Ammon's horn (tissue), 1 donor: ENCODE measurements at regions not wholly inside any gene's neighbourhood (a gene's known extent, or its start where the extent isn't known, plus 50 kb on each side); places are given as distances from the start of the nearest gene placed in this dataset.
"Not testable (repeated sequence)": the region's sequence is repeated elsewhere in the genome, so short reads cannot be mapped to it uniquely, and the experiment has no call there.

Experiments
- DNase-seq: peaks from one replicate; pipeline ENCODE4 v3.0.0-alpha.2; 2016; ENCODE audit warnings: low spot score

DNA sequence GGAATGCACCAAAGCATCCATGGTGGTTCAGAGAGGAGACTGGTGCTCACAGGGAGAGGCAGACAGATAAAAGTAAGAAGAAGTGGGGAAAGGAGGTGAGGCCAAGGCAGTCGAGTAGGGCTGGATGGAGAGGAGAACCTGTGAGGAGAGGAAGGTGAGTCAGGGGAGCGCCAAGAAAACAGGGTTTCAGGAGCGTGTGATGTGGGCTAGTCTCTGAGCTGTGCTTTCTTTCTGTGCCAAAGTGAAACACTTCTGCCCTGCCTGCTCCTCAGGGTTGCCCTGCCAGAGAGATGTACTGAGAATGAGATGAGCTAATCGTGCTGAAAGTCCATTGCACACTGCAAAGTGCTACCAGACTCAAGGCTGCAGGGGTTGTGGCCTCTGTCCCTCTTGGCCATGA, 310.7 kb upstream of the CCL2 start:
- no peak for DNase-seq

DNA sequence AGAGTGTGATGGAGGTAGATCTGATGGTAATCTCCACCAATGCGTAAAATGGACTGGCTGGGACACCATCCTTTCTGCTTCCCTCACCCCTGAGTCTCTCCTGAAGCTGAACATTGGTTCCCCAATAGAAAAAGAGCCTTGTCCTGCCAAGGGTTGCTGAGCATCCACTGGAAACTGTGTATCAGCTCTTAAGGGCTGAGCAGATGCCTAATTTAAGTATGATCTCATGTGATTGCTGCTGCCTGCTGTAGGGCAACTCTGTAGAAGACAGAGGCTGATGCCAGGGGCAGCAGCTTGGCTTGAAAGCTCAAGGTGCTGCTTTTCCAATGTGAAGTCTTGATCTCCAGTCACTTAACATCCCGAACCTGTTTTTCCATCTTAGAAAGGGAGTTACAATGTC, 310.3 kb upstream of the CCL2 start:
- DNase-seq: no peak

DNA sequence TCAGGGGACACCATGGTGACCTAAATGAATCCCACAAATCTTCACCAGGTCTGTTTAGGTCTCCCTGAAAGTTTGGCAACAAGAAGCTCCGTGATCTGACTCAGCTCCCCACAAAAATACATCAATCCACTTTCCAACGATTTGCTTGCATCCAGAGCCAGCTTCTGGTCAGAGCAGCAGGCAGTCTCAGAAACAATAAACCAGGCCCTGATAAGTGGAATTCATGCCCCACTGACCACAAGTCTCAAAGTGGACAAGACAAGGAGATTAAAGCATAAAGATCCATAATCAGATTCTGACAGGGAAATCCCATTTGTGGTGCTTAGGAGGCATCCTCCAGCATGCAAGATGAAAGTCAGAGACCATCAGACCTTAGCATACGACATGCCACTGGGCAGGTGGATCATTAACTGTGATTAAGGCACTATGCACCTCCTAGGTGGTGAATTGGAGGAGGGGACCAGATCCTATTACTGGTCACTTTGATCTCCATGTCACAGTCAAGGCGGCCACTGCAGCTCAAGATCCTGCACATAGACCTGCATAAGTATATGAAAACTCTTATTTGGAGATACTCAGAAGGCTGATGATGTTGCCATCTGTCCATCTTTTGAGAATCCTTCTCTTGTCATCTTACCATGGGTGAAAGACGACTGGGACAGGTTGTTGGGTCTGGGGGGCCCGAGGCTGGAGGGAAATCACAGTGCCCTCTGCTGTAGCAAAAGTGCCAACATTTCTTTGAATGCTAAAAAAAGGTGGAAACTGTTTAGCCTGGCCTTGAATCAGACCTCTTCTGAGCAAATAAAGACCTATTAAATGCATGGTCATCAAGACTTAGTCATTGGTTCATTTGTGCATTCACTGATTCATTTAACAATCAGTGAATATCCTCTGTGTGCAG, 309.2 kb upstream of the CCL2 start:
- no peak for DNase-seq

DNA sequence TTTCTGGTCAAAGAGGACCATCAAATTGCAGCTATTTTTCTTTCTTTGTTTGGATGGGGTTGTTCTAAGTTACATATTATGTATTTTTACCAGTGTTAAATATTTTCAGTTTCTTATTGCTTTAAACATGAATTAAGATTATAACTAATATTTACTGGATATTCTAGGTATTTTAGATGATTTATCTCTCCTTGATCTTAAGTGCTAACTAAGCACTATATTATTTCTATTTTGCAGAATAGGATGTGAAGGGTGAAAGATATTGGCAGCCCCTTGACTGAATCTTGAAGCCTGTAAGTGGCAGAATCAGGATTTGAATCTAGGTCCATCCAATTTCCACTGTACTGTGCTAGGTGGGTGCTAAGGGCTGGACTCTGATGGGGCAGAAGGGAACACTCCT, 307.3 kb upstream of the CCL2 start:
- DNase-seq: no peak

DNA sequence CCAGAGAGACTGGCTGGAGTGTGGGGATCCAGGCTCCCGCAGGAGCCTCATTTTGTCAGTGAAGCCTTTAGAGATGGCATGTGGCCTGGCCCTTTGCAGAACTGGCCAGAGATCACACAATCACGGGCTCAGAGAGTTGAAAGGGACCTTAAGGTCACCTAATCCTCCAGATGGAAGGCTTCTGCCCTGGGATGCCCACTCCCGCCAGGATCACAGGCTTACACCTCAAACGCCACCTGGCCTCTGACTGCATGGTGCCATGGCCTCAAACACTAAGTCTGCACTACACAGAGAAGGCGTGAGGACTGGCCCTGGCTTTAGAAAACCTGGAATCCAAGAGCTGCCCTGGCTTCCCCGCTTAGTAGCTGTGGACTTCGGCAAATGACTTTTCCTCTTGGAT, 306.8 kb upstream of the CCL2 start:
- no peak for DNase-seq

DNA sequence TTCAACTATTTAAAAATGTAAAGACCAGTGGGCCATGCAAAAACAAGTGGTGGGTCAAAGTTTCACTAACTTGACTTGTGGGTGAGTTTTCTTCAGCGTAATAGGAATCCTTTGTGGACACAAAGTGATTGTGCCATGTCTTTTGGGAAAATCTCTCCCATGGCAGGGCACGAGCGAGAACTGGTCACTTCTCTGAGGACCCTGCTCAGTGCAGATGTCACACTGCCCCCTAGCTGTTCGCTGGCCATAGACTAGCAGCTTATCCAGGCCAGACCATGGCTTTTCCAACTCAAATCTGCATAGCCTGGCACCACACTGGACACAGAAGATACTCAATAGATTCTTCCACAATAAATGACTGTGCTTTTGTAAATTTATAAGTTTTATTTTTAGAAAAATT, 306.0 kb upstream of the CCL2 start:
- no peak for DNase-seq

DNA sequence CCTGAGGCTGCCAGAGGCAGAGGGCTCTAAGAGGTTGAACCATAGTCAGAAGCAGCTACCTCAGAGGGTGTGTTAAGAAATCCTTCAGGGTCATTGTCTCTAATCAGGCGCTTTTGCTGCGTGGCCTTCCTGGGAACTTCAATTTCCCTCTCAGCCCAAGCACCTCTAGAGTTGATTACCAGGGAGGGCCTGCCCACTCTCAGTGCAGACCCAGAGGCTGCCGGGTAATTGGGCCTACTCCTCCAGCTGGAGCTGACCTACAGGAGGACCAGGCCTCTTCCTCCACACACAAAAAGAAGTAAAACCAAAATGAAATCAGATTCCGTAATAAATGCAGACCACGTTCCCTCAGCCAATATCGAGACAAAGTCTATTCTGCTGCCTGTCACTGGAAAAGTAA, 305.0 kb upstream of the CCL2 start:
- DNase-seq: no peak

DNA sequence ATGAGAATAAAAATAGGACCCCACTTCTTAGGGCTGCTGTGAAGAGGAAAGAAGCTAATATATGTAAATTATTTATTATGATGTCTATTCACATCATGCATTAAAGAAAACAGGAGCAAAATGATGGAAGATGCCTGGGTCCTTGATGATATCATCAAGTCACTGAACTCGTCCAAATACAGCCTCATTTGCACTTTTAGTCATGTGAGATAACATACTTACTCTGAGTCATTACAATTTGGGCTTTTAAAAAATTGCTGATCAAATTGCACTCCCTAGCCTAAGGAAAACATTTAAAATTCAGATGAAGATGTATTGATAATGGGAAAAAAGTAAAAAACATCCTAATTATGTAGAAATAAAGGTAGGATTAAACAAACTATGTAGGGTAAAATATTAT, 302.7 kb upstream of the CCL2 start:
- DNase-seq: no peak

DNA sequence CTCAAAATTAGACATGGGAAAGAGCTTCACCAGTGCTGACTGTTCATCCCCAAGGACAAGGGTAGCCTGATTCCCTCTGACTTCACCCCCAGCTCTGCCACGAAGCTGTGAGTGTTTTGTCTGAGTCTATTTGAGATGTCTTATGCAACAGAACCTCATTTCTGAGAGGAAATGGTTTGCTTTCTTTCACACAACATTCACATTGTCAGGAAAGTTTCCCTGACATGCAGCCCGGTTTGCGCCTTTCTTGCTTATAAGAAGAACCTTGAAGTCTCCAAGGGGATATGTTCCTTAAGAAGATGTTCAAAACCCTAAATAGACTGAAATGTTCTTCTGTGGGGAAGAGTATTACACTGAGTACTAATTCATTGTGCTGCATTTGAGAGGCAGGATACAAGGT, 300.5 kb upstream of the CCL2 start:
- DNase-seq: no peak

DNA sequence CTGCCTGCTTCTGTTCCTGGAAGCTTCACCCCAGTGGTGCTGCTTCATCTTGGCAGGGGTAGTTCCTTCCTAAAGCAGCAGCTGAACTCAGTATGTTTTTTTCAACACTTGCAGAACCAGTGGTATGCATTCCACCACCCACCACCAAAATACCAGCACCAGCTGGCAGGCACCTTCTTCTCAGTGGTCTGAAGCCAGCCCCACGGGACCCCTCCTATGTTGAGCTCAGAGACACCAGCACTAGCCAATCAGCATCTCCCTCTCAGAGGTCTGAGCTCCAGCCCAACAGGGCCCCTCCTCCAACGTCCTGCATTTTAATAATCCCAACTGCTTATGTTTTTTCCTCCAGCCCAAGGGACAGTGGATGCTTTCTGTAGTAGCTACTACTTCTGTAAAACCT, 299.6 kb upstream of the CCL2 start:
- DNase-seq: no peak

DNA sequence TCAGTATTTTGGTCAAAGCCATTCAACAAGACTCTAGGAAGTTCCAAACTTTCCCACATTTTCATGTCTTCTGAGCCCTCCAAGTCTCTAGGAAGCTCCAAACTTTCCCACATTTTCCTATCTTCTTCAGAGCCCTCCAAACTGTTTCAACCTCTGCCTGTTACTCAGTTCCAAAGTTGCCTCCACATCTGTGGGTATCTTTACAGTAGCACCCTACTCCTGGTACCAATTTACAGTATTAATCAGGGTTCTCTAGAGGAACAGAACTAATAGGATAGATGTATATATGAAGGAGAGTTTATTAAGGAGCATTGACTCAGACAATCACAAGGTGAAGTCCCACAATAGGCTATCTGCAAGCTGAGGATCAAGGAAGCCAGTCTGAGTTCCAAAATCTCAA, 296.0 kb upstream of the CCL2 start:
- not testable (repeated sequence) for DNase-seq

DNA sequence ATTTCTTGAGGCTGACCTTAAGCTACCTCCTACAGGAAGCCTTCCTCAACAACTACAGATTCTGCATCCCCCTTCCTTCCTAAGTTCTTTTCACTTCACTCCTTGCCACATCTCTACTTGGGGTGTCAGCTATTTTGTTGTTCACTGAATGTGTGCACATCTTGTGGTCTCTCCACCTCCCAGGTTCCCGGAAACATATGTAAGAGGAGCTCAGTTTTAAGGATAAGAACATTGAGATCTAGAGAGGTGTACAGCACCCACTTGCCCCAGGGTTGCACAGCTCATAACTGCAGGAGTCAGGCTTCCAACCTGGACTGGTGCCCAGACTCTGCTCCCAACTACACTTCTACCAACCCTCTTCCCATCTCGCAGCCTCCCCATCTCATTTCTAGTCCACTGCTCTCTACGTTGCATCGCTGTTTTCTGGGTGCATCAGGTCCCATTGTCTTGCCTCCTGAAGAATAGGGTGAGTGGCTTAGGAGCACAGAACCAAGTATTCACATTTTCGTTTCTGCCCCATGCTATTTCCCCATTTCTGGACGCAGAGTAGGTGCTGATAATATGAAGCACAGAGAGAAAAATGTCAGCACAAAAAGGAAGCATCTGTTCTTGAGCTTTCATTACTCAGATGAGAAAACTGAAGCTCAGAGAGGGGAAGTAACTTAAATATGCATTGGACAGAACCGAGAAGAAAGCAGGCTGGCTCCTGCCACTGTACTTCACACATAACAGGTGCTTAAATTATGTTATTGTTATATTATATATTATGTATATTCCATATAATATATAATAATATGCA, 292.0 kb upstream of the CCL2 start:
- peak; percentile 41 for DNase-seq

DNA sequence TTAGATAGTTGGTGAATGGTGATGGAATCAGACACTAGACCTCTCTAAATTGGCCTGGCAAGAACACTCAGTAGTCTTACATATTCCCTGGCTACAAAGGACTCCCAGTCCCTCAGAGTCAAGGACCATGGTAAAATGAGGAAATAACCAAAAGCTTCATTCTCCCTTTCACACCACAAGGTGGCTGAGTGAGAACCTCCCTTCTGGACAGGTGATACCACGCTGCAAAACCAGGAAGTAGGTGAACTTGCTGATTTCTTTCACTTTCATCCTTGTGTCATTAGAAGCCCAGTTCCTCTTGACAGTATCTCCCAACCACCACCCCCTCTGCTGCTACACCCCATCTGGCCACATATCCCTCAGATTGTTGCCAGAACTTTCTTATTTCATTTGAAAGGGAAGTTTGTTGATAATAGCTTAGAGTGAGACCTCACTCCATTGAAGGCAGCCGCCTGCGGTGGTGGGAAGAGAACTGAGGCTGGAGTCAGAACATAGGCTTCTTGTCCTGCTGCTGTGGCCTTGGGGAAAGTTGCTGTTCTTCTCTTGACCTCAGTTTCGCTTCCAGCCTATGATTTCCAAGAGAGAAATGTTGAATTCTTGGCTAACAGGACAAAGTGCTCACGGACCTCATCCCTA, 290.6 kb upstream of the CCL2 start:
- peak; percentile 28 for DNase-seq

DNA sequence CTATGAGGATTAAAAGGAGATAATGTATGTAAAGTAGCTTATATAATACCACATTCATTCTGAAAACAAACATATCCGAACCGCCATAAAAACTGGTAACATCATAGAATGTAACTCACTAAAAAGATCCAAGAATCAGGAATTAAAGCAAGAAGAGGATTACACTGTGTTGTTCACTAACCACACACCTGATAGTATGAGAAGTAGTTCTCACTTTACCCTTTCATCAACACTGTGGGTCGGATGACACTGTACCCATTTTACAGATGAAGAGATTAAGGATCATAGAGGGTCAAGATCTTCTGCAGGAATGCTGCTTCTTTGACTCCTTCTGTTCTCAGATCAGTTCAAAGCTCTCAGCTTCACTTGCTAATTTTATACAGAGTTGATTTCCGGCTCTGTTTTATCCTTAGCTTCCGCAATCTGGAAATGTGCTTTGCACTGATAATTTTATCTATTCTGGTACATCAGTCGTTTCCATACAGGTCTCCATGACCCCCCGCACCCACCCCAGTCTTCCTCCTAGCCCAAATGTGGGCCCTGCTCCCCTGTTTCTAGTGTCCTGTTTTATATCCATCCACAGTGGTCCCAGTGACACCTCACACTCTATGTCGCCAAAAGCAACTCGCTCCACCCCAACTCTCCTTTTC, 288.6 kb upstream of the CCL2 start:
- DNase-seq: no peak

DNA sequence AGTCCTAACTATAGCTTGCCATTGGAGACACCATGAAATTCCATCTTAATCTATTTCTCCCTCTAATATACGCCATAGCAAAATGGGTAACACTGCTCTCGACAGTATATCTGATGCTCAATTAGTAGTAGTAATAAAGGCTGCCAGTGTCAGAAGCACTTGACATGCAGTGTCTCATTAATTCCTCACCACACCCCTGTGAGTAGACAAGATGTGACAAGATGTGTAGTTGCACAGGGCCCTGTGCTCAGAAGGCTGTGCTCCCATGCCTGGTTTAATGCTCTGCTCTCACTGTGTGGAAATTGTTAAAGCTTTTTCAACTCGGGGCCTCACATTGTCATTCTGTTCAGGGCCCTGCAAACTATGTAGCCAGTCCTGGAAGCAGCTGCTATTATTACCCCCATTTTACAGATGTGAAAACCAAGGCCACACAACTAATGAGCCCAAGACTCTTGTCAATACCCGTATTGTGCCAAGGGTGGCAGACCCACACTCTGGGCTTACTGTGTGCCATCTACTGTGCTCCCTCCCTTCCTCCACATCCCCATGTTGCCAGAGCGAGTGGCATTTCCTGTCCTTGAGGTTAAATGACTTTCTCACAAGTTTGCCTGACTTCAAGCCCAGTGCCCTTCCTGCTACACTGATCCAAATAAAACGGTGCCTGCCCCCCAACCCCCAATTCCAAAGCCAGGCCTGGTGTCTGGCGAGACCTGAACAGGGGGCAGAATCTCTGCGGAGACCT, 287.3 kb upstream of the CCL2 start:
- DNase-seq: no peak

DNA sequence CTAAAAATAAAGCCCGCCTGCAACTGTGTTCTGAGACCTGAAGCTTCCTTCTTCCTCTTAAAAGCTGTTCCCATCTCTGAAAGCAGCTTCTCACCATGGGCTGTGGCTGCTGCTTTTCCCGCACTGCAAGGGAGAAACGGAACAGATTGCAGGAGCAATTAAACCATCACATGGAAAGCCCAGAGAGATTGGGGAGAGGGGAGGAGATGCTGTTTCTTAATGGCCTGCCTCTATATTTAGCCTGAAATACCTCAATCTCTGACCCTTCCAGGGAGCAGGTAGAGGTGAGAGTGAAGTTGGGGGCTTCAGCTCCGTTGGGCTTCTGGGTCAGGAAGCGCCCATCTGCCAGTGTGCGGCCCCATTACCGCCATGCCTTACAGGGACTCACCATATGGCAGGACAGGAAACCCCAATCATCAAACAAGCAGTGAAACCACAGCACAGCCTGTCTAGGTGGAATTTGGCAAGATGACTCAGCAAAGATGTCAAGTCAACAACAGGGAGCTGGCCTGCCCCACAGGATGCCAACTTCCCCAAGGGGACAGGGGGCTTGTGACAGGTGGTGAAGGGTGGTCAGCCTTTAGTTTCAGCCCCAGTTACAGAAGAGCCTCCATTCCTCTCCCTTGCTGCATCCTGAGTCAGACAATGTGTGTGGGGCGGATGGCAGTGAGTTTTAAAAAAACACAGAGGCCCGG, 286.6 kb upstream of the CCL2 start:
- peak; percentile 38 for DNase-seq

DNA sequence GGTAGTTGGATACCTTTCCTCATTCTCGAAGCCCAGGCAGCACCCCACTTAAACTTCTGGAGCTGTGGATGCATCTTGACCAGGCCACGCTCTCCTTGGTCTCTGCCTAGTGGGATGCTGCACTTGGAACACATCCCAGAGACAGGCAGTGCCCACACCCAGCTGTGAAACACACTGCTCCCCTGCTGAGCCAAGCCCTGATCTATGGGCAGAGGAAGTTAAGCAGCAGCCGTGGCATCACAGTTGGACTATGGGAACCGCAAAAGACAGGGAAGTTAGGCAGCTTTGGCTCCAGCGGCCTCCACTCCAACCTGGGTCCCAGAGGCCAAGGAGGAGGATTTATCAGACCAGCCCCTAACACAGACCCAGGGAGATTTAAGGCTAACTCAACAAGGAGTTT, 284.8 kb upstream of the CCL2 start:
- peak; percentile 30 for DNase-seq

DNA sequence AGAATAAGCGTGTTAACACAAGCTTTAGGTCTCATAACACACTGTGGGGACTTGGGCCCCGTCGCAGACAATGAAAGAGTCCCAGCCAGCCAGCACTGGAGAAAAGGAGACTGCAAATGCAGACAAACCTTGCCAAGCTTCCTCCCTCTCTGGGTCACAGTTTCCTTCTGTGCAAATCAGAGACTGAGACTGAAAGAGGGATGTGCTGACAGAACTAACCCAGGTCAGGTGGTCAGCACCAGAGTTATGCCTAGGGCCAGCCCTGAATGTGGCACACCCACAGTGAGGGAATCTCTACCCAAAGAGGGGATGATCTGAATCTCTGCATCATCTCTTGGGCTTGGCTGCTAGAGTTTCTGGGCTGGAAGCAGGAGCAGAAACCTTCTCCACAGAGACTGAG, 282.3 kb upstream of the CCL2 start:
- DNase-seq: peak; percentile 35

DNA sequence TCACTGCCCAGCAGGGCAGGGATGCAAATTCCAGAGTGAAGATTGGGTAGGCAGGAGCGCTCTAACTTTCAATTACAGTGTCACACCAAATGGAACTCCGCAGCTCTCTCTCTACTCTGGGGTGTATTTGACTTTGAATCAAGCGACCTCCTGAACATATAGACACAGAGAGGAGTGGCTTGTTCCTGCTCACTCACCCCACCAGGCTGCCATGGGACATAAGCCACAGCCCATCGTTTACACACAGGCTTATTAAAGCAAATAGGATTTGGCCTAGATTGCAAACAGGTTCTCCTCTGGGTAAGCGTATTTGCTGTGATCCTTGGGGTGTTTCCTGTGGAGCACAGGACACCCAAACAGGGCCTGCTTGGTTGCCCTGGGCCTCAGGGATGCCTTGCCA, 281.6 kb upstream of the CCL2 start:
- DNase-seq: no peak

DNA sequence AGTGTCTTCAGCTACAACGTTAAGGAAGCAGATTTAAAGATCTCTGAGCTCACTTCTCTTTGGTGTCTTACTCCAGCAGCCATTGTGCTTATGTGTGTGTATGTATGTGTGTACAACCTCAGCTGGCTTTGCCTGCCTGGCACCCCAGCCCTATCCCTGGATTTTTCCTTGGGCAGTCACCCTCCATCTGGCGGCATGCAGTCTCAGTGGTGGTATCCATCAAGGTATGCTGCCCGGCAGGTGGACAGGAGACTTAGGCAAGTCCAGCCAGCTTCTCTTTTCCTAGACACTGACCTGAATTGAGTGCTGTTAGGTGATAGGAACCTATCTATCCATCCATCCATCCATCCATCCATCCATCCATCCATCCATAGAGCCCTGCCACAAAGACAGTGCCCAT, 280.8 kb upstream of the CCL2 start:
- no peak for DNase-seq

DNA sequence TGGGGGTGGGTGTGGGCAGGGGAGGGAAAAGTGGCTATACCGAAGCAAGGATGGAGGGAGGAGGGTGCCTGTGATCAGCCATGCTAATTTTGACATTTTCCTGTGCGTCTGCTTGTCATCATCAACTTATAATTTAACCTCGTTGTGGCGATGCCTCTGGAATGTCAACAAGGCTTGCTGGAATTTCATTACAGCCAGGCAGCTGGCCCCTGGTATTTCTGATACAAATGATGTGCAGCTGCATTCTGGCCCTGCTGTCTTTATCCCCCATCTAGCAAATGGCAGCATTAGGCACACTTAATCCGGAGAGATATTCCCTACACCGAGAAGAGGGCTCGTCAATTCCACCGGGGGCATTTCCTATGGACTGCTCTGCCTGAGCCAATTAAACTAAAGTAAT, 278.3 kb upstream of the CCL2 start:
- DNase-seq: no peak
